H9 (cell line): ENCODE measurements at regions not wholly inside any gene's neighbourhood (a gene's known extent, or its start where the extent isn't known, plus 50 kb on each side); places are given as distances from the start of the nearest gene placed in this dataset.

Source experiments
- DNase-seq: peaks from one replicate; pipeline ENCODE4 v3.0.0-alpha.2; 2017
- H2AFZ ChIP-seq: one replicate; pipeline ENCODE4 v1.6.1; 2013; ENCODE audit warnings: mild to moderate bottlenecking, low read length, control low read depth, moderate library complexity
- H2AK5ac ChIP-seq: 2 replicates; pipeline ENCODE4 v1.6.1; 2013; ENCODE audit warnings: low read length, control low read depth, mixed read lengths; ENCODE audit not compliant: insufficient read length
- H2BK120ac ChIP-seq: one replicate; pipeline ENCODE4 v1.6.1; 2013; ENCODE audit warnings: low read depth, mild to moderate bottlenecking, low read length, control low read depth, inconsistent platforms; ENCODE audit not compliant: poor library complexity, severe bottlenecking
- H2BK12ac ChIP-seq: 2 replicates; pipeline ENCODE4 v1.6.1; 2013; ENCODE audit warnings: low read length, control low read depth, mixed read lengths, low read depth; ENCODE audit not compliant: insufficient read length
- H2BK15ac ChIP-seq: 2 replicates; pipeline ENCODE4 v1.6.1; 2013; ENCODE audit warnings: low read depth, low read length, control low read depth
- H2BK20ac ChIP-seq: one replicate; pipeline ENCODE4 v1.6.1; 2013; ENCODE audit warnings: low read depth, mild to moderate bottlenecking, low read length, control low read depth, inconsistent platforms; ENCODE audit not compliant: poor library complexity, severe bottlenecking
- H2BK5ac ChIP-seq: 2 replicates; pipeline ENCODE4 v1.6.1; 2013; ENCODE audit warnings: low read length, control low read depth, mixed read lengths; ENCODE audit not compliant: insufficient read length
- H3K14ac ChIP-seq: 2 replicates; pipeline ENCODE4 v1.6.1; 2013; ENCODE audit warnings: low read length, control low read depth; ENCODE audit not compliant: insufficient read depth
- H3K18ac ChIP-seq: 2 replicates; pipeline ENCODE4 v1.6.1; 2013; ENCODE audit warnings: low read depth, mild to moderate bottlenecking, mixed read lengths, low read length, control low read depth; ENCODE audit not compliant: insufficient read length
- H3K23ac ChIP-seq: 2 replicates; pipeline ENCODE4 v1.6.1; 2013; ENCODE audit warnings: low read length, control low read depth, mixed read lengths, low read depth; ENCODE audit not compliant: insufficient read length
- H3K23me2 ChIP-seq: 2 replicates; pipeline ENCODE4 v1.6.1; 2013; ENCODE audit warnings: low read depth, mild to moderate bottlenecking, mixed read lengths, low read length, control low read depth; ENCODE audit not compliant: insufficient read length, poor library complexity, severe bottlenecking
- H3K27ac ChIP-seq: 2 replicates; pipeline ENCODE4 v1.5.1; 2013; ENCODE audit warnings: low read length, control low read depth, mixed read lengths, low read depth; ENCODE audit not compliant: insufficient read length
- H3K27me3 ChIP-seq: 2 replicates; pipeline ENCODE4 v1.6.1; 2013; ENCODE audit warnings: low read length, control low read depth, inconsistent platforms; ENCODE audit not compliant: insufficient read depth
- H3K4ac ChIP-seq: 2 replicates; pipeline ENCODE4 v1.6.1; 2013; ENCODE audit warnings: low read depth, mild to moderate bottlenecking, control low read depth, inconsistent platforms, low read length, moderate library complexity
- H3K4me1 ChIP-seq: 2 replicates; pipeline ENCODE4 v1.6.1; 2013; ENCODE audit warnings: low read length, control low read depth, inconsistent platforms; ENCODE audit not compliant: insufficient read depth
- H3K4me2 ChIP-seq: 2 replicates; pipeline ENCODE4 v1.6.1; 2013; ENCODE audit warnings: low read length, control low read depth, mixed read lengths; ENCODE audit not compliant: insufficient read length, insufficient read depth
- H3K56ac ChIP-seq: 2 replicates; pipeline ENCODE4 v1.6.1; 2013; ENCODE audit warnings: low read depth, mild to moderate bottlenecking, mixed read lengths, low read length, control low read depth; ENCODE audit not compliant: insufficient read length
- H3K79me1 ChIP-seq: 2 replicates; pipeline ENCODE4 v1.6.1; 2013; ENCODE audit warnings: low read depth, mild to moderate bottlenecking, moderate library complexity, low read length, control low read depth, inconsistent platforms; ENCODE audit not compliant: insufficient read depth, poor library complexity, severe bottlenecking
- H3K79me2 ChIP-seq: 2 replicates; pipeline ENCODE4 v1.6.1; 2013; ENCODE audit warnings: low read length, control low read depth, inconsistent platforms; ENCODE audit not compliant: insufficient read depth
- H3K9ac ChIP-seq: 2 replicates; pipeline ENCODE4 v1.6.1; 2013; ENCODE audit warnings: low read length, control low read depth, mixed read lengths; ENCODE audit not compliant: insufficient read length; ENCODE audit errors: extremely low read depth
- H3K9me3 ChIP-seq: one replicate; pipeline ENCODE4 v1.6.1; 2013; ENCODE audit warnings: low read depth, low read length, inconsistent platforms; ENCODE audit not compliant: control insufficient read depth
- H3T11ph ChIP-seq: one replicate; pipeline ENCODE4 v1.6.1; 2013; ENCODE audit warnings: mild to moderate bottlenecking, low read length, control low read depth, inconsistent platforms
- H4K20me1 ChIP-seq: one replicate; pipeline ENCODE4 v1.6.1; 2013; ENCODE audit not compliant: control insufficient read depth, insufficient read length, insufficient read depth
- H4K5ac ChIP-seq: 2 replicates; pipeline ENCODE4 v1.6.1; 2013; ENCODE audit warnings: low read depth, mild to moderate bottlenecking, mixed read lengths, low read length, control low read depth; ENCODE audit not compliant: insufficient read length
- H4K8ac ChIP-seq: replicated peaks from 2 replicates; pipeline ENCODE4 v1.6.1; 2013; ENCODE audit warnings: low read length, control low read depth, mixed read lengths, low read depth; ENCODE audit not compliant: insufficient read length
- H4K91ac ChIP-seq: 2 replicates; pipeline ENCODE4 v1.6.1; 2013; ENCODE audit warnings: low read depth, mild to moderate bottlenecking, moderate library complexity, mixed read lengths, low read length, control low read depth; ENCODE audit not compliant: insufficient read length
- H3K27ac Mint-ChIP-seq, 3 experiments: 2 replicates in 2 of 3; 3 replicates in 1 of 3; pipeline ENCODE4 v1.8.0; 2020 to 2021; ENCODE audit warnings: mixed read lengths in 3 of 3, mild to moderate bottlenecking in 1 of 3, moderate library complexity in 1 of 3
- H3K27me3 Mint-ChIP-seq: 2 replicates; pipeline ENCODE4 v1.8.0; 2021; ENCODE audit warnings: low read depth, mild to moderate bottlenecking, moderate library complexity, mixed read lengths
- H3K36me3 Mint-ChIP-seq, 3 experiments: 2 replicates in 2 of 3; 3 replicates in 1 of 3; pipeline ENCODE4 v1.8.0; 2020 to 2021; ENCODE audit warnings: low read depth in 3 of 3, mixed read lengths in 3 of 3; ENCODE audit not compliant: insufficient read depth in 1 of 3
- H3K4me1 Mint-ChIP-seq, 2 experiments: 2 replicates each; pipeline ENCODE4 v1.8.0; 2020; ENCODE audit warnings: mixed read lengths in 2 of 2
- H3K4me3 Mint-ChIP-seq, 2 experiments: 2 replicates in 1 of 2; 3 replicates in 1 of 2; pipeline ENCODE4 v1.8.0; 2020 to 2021; ENCODE audit warnings: mild to moderate bottlenecking in 2 of 2, mixed read lengths in 2 of 2, moderate library complexity in 1 of 2
- H3K9me3 Mint-ChIP-seq, 2 experiments: 2 replicates in 1 of 2; 3 replicates in 1 of 2; pipeline ENCODE4 v1.8.0; 2020; ENCODE audit warnings: mild to moderate bottlenecking in 2 of 2, mixed read lengths in 2 of 2, moderate library complexity in 1 of 2
- CTCF ChIP-seq: fragments of 200-600 bp; sonication (generic); conservative IDR thresholded peaks from 3 replicates; pipeline ENCODE4 v1.8.0; 2021; ENCODE audit warnings: antibody characterized with exemption, mild to moderate bottlenecking
- WGBS: extraction: QIAGEN DNeasy Blood & Tissue Kit; methylation state at CpG from one replicate; pipeline ENCODE4 v1.1.7; 2013; ENCODE audit warnings: missing lambda C conversion rate, low lambda C conversion rate, mixed read lengths; ENCODE audit not compliant: insufficient read length; ENCODE audit errors: extremely low coverage; 5-methylcytosine and 5-hydroxymethylcytosine counted together

- Mint-ChIP-seq H3K4me1 (peaks cover under 1 to 3% of the 10 kb centered on the region in 2 experiments; a peak in 2 of 4 replicates), H3K27ac (no peak overlapping the region), H3K27me3 (no peaks in the 10 kb centered on the region), H3K9me3 (no peaks in the 10 kb centered on the region), H3K36me3 (no peaks in the 10 kb centered on the region; a peak in 1 of 7 replicates), H3K4me3 (no peak overlapping the region)
- Histone ChIP-seq H3K23ac (no peak overlapping the region), H3T11ph (no peak overlapping the region), H3K4ac (no peak overlapping the region), H3K14ac (no peak overlapping the region), H2BK5ac (no peak overlapping the region), H4K8ac (no peak overlapping the region), H3K79me2 (no peaks in the 10 kb centered on the region), H2AFZ (no peak overlapping the region), H3K23me2 (no peaks in the 10 kb centered on the region), H4K91ac (no peak overlapping the region), H3K4me2 (no peak overlapping the region), H2AK5ac (no peak overlapping the region), H2BK20ac (no peak overlapping the region), H2BK12ac (no peak overlapping the region), H3K27me3 (no peaks in the 10 kb centered on the region), H3K79me1 (no peaks in the 10 kb centered on the region), H4K20me1 (no peaks in the 10 kb centered on the region), H3K27ac (no peak overlapping the region), H3K18ac (no peak overlapping the region), H3K56ac (no peak overlapping the region), H2BK15ac (no peak overlapping the region), H4K5ac (no peak overlapping the region), H3K4me1 (no peaks in the 10 kb centered on the region), H3K9ac (no peak overlapping the region), H3K9me3 (no peaks in the 10 kb centered on the region), H2BK120ac (no peak overlapping the region)
- TF ChIP-seq CTCF, result no peak
- whole genome bisulfite sequencing, result no CpG with 5 or more reads among the region's 5 CpGs
- no peak for DNase-seq
Measured at GRCh38 chr1:208581667-208582066, 337.5 kb upstream of the PLXNA2 start.
